Amniotic epithelial cell (primary cell): ENCODE measurements at regions not wholly inside any gene's neighbourhood (a gene's known extent, or its start where the extent isn't known, plus 50 kb on each side); places are given as distances from the start of the nearest gene placed in this dataset.
"Not testable (repeated sequence)": the region's sequence is repeated elsewhere in the genome, so short reads cannot be mapped to it uniquely, and the experiment has no call there.

Experiments
- DNase-seq: peaks from one replicate; pipeline ENCODE4 v3.0.0-alpha.2; 2010; ENCODE audit warnings: low read depth

DNA sequence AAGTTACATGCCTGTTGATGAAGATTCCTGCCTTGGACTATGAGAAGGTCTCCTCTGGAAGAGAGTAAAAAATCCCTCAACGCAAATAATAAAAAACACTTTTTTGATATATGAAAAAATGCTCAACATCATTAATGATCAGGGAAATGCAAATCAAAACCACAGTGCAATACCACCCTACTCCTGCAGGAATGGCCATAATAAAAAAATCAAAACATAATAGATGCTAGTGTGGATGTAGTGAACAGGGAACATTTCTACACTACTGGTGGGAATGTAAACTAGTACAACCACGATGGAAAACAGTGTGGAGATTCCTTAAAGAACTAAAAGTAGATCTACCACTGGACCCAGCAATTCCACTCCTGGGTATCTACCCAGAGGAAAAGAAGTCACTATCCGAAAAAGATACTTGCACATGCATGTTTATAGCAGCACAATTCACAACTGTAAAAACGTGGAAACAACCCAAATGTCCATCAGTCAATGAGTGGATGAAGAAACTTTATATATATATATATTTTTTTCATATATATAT lies 352.1 kb downstream of the SOX9 start:
- DNase-seq = not testable (repeated sequence)

DNA sequence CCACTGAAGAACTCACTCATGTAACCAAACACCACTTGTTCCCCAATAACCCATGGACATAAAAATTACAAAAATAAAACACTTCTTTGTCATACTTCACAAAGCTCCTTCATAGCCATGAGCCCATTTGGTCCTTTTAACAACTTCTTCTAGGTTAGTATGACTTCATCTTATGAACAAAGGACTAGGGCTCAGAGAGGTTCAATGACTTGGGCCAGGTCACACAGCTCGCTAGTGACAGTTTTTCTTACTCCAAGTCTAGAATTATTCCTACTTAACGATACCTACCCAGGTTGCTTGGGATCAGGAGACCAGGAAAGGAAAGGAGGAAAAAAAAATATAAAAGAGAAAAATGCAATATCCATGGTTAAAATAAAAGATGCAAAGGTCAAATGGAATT lies 353.4 kb downstream of the SOX9 start:
- DNase-seq = no peak

DNA sequence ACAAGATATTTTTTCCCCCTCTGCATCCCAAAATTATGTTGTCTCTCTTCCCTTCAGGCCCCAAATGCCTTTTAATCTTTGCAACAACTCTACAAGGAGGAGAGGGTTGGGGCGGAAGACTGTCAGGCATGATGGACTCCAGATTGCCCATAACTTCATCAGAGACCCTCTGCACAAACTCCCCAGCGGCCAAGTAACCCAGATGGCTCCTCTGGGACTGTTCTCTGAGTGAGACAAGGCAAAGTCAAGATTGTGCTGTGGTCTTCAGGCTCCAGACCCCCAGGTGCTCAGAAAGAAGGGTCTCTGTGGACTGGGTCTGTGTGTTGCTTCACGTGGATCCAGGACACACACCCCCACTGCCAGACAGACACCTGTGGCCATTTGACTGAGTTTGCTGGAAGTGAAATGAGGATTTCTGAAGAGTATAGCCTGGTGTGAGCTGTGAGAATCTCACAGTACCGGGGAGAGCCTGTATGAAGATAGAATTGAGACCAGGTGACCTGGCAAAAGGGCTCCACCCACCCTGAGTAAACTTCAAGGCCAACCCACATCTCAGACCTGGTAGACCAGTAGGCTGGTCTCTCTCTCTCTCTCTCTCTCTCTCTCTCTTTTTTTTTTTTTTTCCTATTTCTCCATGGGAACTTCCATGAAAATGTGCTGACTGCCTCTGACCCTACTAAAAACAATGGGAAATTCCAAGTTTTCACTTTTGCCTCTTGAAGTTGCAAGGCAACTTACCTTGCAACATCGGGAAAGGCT lies 354.1 kb downstream of the SOX9 start:
- no peak for DNase-seq

DNA sequence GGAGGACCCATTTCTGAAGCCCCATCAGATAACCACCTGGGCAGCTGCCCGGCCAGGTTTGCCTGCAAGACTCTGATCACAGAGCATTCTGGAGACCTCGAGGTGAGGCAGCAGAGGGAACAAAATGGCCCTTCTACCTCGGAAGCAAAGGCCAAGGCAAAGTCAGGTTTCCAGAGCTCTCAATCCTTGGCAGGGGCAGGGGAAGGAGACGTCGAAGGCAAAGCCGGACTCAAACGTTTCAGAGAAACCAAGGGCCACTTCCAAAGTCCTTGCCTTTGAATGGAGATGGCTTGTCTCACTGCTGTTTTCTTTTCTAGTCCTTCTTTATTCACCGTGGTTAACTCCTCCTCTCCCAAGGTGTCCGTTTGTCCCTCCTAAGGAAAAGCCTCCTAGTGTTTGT lies 355.3 kb downstream of the SOX9 start:
- DNase-seq = no peak

DNA sequence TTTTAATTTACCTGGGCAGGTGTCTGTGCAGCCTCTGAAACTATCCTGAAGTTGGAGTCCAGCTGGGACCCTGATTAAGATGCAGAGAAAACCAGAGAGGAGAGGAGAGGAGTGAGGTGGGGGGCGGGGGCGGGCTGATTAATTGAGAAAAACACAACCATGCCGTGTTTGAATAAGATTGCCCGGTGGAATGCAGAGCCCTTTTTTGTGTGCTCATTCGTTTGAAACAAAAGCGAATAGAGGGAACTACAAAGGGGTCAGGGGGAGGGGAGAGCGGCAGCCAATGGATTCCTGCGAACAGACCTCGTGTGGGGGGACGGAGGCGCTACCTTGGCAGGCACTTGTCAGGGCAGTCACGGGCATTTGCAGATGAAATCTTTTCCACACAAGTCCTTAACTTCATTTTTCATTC lies 355.8 kb downstream of the SOX9 start:
- no peak for DNase-seq

DNA sequence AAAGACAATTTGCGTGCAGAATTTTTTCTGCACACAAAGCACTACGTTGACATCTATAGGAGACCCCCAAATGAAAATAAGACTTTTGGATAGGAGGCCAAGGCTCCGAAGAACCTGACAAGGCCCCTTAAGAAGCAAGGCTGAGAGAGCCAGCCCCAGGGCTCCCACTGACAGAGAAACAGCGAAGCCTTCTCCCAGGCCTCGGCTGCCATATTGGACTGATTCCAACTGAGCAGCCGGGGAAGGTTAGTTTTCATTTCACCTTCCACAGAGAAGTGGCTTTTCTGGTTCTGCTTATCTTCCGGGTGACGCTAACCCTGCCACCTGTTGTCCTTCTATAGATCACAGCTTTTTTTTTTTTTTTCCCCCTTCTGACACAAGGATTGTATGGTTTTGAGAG lies 356.7 kb downstream of the SOX9 start:
- DNase-seq = no peak

DNA sequence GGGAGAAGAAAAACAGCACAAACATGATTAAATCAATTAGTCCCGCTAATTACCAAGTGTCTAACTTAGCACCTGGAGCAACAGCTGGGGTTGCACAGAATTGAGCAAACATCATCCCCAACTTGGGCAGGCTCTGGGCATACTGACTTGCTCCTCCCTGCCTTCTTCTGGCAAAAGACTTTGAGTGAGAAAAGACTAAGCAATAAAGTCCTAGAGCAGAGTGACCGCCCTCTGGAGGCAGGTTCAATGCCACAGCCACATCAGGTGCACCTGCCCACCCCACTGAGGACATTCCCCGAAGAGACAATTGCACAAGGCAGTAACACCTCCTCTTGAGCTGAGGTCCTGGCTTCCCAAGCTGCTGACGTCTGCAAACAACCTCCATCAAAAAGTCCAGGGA lies 358.3 kb downstream of the SOX9 start:
- DNase-seq = no peak

DNA sequence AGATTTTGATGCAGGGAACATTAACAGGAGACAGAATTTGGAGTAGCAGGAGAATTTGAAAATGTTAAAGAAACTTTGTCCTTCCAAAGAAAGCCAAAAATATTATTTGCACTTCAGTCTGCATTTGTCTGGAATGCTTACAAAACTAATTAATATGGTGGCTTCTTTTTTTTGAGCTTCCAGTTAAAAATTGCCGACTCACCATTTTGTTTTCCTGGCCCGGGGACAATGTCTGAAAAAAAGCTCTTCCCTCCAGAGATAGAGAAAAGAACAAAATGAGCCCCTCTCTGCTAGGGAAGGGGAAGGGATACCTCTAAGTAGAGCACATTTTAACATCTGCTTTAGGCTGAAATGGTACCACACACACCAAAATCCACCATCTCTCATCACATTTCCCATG lies 360.8 kb downstream of the SOX9 start:
- DNase-seq = no peak

DNA sequence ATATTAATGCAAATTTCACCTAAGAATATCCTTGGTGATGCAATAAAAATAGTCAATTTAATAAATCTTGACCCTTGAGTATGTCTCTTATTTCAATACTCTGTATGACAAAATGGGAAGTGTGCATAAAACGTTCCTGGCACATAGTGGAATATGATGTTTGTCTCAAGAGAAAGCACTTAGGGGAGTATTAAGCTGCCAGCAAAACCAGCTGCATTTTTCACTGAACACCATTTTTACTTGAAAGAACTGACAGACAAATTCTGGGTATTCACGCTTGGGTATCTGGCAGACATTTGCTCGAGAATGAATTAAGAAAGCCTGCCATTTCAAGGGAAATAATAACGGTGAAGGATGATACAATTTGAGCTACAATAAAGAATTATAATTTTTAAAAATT lies 364.8 kb downstream of the SOX9 start:
- DNase-seq = no peak

DNA sequence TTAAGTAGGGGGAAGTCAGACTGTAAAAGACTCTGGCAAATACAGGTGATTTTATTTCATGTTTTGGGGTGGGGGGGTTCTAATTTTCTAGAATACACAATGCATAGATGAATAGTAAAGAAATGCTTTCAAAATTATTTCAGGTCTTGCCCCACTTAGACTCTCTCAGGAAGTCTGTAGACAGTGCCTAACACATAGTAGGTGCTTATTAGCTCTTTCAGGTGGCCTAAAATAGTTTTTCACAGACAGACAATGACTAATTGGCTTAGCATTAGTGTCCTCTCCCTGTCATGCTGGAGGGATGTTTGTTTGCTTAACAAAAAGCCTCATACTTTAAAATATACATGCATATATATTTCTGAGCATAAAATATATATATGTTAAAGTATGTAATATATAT lies 366.0 kb downstream of the SOX9 start:
- DNase-seq = no peak

DNA sequence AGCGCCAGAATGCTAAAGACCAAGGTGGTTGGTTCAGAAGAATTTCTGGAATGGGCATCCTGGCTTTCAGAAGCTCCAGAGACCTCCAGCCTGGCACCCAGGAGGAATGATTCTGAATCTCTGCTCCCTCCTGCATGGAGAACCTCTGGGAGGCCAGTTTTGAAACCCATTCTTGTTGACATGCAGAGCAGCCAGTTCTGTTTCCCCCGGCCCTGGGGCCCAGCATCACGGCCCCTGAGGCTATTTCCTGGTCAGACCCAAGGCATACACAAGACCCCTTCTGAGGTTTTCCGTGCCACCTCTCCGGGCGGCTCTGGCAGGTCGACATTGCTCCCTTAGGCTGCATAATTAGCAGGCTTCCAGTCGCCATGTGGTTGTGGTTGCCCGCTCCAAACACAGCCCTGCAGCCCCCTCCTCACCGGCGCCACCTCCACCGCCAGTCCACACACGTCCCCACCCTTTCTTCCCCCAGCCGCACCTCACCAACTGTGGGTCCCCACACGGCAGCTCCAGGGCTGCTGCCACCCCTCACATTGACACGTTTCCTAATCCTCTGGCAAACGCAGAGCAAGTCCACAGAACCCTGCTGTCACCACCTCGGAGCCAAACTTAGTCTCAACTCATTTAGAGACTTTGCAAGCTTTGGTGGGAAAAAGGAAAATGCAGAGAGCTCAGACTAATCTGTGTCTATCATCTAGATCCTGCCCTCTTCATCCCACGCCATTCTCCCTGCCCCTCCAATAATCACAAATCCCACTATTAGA lies 367.1 kb downstream of the SOX9 start:
- no peak for DNase-seq

DNA sequence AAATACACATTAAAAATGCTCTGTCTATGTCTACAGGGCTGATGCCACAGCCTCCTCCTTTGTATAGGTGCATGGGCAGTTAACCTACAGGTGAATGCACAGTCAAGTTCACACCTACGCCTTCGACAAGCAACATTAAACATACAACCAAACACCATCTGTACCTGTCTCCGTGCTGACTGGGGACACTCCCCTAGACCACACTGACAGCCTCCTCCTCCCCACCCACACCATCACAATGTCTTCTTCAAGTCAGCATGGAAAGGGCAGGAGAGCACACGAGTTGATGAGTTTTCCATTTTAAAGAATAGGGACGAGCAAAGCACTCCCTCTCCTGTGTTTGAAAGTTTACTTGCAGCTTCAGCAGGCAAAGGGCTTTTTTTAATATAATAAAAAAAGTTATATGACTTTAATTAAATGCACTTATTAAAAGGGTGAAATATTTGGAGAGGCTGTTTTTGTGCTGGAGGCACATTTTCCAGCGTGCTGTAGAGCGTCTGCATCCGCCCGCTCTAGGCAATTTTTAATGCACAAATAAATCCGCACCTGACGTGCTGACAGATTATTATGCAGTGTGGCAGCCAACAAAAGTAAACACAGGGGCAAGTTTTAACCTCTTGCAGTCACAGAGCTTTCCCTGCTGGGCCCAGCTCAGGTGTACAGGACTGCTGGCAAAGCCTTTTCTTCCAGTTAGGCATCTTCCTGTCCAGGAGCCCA lies 367.9 kb downstream of the SOX9 start:
- no peak for DNase-seq

DNA sequence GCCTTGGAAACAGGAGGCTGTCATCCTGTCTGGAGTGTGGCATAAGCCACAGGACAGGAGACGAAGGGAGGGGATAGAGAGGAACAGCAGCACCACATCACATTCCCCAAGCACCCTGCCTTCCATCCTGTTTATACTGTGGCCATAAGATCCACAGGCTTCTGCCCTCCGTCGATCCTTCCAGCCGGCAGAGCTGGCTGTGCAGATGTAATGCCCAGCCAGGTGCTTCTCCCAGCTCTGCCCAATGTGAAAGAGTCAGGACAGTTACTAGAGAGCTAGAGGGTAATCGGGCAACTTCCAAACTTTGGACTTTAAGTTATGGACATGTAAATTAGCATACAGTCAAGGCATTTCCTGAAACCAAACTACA lies 368.4 kb downstream of the SOX9 start:
- DNase-seq = no peak

DNA sequence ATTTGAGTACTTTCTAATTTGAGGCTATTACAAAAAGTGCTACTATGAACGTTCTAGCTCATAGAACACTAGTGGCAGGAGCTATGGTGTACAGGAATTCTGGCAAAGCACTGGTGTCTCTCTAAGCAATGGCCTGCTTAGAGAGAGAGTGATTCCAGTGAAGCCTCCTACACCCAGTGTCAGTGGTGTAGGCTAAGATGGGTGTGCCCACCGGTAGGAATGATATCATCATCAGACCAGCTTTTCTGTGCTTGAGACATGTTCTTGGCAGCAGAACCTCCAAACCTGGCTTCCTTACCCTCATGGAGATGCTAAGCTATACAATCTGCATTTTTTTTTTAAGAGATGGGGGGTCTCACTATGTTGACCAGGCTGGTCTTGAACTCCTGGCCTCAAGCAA lies 370.3 kb downstream of the SOX9 start:
- no peak for DNase-seq

DNA sequence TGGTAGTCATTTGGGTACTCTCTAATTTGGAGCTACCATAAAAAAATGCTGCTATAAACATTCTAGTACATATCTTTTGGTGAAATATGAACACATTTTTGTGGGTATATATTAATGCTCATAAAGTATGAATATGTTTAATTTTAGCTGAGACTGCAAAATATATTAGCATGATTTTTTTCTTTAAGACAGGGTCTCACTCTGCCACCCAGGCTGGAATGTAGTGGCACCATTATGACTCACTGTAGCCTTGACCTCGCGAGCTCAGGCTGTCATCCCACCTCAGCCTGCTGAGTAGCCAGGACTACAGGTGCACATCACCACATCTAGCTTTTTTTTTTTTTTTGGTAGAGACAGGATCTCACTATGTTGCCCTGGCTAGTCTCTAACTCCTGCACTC lies 371.7 kb downstream of the SOX9 start:
- no peak for DNase-seq

DNA sequence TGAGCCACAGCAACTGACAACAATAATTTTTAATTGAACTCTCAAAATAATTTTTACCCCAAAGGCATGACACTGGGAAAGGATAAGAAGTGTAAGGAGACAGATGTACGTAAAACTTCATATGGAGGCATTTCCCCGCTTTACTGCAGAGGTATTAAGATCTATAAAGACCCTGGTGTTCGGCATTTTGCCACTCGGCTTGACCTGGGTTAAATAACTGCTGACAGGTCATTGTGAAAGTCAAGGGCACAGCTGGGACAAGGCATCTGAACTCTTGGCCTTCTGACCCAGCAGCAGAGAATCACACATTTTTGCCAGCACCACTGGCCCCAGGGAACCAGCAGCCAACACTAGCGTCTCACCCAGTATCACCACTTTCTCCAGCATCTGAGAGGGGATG lies 372.1 kb downstream of the SOX9 start:
- DNase-seq = no peak

DNA sequence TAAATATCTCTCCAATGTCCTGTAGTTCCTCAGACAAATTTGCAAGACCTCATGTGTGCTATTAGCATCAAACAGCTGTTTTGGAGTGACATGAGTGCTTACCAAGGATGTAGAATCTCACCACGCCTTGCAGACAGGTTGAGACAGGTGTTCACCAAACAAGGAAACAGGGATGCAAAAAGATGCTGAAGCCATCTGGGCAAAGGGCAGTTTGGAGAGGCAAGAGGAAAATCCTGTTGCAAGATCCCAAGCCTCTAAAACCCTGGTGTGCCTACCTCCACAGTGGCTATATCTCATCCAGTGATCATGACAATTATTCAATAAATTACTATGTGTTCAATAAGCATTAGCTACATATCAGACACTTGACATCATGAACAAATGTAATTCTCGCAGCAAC lies 373.7 kb downstream of the SOX9 start:
- no peak for DNase-seq

DNA sequence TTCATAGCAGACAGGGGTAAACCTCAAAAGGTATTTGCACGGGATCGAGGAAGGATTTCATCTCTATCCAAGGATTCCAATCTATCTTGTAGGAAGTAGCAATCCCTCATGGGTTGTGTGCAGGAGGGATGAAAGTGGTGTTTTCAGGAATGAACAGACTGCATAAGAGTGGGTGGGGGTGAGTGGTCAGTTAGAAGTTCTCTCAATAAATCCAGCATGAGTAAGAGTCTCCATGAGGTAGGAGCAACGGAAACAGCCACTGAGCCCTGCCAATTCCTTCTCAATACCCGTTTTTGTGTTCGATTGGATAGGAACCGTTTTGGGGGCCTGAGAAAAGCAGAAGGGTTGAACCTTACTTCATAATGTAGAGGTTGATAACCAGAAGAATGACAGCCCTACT lies 375.6 kb downstream of the SOX9 start:
- DNase-seq = no peak

DNA sequence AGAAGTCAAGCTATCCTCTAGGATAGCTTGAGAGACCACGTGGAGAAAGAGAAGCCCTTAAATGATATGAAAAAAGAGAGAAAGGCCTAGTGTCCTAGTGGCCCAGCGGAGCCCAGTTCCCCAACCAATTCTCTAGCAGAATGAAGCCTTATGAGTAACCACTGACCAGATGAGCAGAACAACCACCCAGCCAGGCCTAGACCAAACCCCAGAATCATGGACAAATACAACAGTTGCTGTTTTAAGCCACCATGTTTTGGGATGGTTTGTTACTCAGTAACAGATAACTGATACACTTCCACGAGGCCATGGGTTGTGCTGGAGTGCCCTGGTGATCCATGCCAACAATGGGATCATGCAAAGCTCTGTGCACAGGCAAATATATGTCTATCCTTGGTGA lies 377.1 kb downstream of the SOX9 start:
- DNase-seq = no peak

DNA sequence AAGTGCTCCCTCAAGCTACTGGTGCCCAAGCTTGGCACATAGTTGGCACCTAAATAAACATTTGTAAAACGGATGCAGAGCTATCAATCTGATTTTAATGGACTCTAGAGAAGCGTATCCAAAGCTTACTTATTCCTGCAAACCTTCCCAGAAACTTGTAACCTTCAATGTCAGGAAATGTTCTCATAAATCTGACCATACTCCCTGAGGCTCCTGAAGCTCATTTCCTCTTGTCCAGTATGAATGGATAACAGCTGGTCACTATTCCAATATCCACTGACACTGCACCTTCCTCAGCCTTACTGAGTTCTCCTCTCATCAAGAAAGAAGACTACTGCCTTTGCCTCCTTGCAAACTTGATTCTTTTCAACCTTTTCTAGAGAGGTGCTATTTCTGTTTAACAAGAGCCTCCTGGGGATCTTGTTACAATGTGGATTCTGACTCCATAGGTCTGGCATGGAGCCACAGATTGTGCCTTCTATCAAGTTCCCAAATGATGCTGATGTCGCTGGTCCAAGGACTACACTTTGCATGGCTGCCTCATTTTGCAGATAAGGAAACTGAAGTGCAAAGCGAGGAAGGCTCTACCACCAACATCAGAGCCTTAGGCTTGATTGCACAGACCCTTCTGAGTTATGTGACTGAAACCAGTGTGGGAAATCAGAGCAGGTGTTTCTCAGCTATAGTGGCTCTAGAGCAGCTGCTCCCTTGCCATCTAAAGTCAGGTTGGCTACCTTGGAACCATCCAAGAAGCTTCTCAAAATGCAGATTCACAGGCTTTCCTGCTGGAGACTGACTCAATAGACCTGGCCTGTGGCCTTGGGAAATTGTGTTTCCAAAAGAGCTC lies 377.8 kb downstream of the SOX9 start:
- DNase-seq = no peak

DNA sequence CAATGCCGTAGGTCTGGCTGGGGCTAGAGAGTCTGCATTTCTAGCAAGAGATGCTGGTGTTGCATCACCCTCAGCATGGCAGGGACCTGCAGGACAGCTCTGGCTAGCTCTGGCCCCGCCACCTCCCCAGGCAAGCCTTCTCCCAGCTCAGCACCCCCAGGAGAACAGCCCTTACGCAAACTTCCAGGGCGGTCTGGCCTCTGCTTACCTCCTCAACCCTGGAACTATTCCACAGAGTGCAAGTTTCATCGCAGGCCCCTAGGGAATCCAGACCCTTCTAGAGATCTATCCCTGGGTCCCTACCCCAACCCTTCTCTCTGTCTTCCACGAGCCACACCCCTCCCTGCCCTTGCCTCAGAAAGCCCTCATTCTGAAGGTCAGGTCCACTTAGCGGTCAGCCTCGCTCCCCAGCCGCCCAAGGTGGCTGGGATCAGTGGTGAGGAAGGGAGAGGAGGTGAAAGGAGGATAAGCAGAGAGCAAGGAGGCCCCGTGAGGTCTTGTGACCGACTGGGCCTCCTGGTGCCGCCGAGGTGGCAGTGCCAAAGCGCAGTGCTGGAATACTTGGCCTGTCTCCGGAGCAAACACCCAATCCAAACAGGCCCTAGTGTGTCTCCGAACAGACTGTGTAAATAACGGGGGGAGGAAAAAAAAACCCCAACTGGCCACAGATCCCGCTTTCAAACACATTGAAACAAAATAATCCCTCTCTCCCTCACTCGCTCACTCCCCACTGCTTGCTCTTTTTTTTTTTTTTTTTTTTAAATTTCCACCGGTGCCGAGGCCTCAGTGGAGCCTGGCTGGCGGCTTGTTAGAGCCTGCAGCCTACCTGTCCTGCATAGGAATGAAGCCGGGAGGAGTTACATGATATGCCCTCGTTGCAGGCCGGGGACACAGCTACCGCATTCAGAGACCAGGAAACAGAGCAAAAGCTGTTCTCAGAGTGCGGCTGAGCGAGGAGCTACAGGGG lies 380.9 kb downstream of the SOX9 start:
- DNase-seq = no peak
